Upper lobe of left lung (tissue), 6 donors: ENCODE measurements at regions not wholly inside any gene's neighbourhood (a gene's known extent, or its start where the extent isn't known, plus 50 kb on each side); places are given as distances from the start of the nearest gene placed in this dataset.

Experiments used
- ATAC-seq, 2 donors: fragments of 200-7000 bp; cut with Tn5 transposase; one replicate each; pipeline ENCODE4 v1.9.1; 2022; ENCODE audit warnings: mild to moderate bottlenecking in 2 of 2, moderate library complexity in 2 of 2; ENCODE audit not compliant: low FRiP score in 2 of 2
- DNase-seq, 2 donors: peaks; one replicate each; pipeline ENCODE4 v3.0.0-alpha.2; 2019 to 2020
- H3K27ac ChIP-seq, 4 donors: fragments of 200-600 bp; sonication (generic); one replicate each; pipeline ENCODE4 v1.5.1; 2016 to 2019
- H3K27me3 ChIP-seq, 4 donors: fragments of 200-600 bp; sonication (generic); one replicate each; pipeline ENCODE4 v1.5.1; 2017 to 2019
- H3K36me3 ChIP-seq, 4 donors: fragments of 200-600 bp; sonication (generic); one replicate each; pipeline ENCODE4 v1.5.1; 2016 to 2019
- H3K4me1 ChIP-seq, 4 donors: fragments of 200-600 bp; sonication (generic); one replicate each; pipeline ENCODE4 v1.5.1; 2018 to 2019
- H3K4me3 ChIP-seq, 4 donors: fragments of 200-600 bp; sonication (generic); one replicate each; pipeline ENCODE4 v1.5.1; 2017 to 2019; ENCODE audit warnings: mild to moderate bottlenecking in 2 of 4, moderate library complexity in 1 of 4
- H3K9me3 ChIP-seq, 4 donors: fragments of 200-600 bp; sonication (generic); one replicate each; pipeline ENCODE4 v1.5.1; 2018 to 2019
- EP300 ChIP-seq, 4 donors: sonication (generic); formaldehyde crosslinking; IDR thresholded peaks; one replicate each; pipeline ENCODE4 v1.5.1; 2017; ENCODE audit warnings: antibody characterized with exemption in 4 of 4, control low read depth in 2 of 4
- POLR2A ChIP-seq, 4 donors: fragments of 450-650 bp; IDR thresholded peaks; one replicate each; pipeline ENCODE4 v1.5.1; 2016 to 2017; ENCODE audit warnings: antibody characterized with exemption in 4 of 4, mild to moderate bottlenecking in 2 of 4
- POLR2AphosphoS5 ChIP-seq, 2 donors: sonication (generic); formaldehyde crosslinking; IDR thresholded peaks; one replicate each; pipeline ENCODE4 v1.5.1; 2017; ENCODE audit warnings: antibody characterized with exemption in 2 of 2
- WGBS, 2 donors: methylation state at CpG; one replicate each; pipeline ENCODE4 v1.1.5; 2017 to 2018; 5-methylcytosine and 5-hydroxymethylcytosine counted together
- TF ChIP-seq, protein P1 (sequence below), 6 experiments: fragments of 450-650 bp in 4 of 6; fragments of 200-600 bp in 2 of 6; sonication (generic) in 2 of 6; IDR thresholded peaks; one replicate each; pipeline ENCODE4 v1.5.1; 2016 to 2019; ENCODE audit warnings: antibody characterized with exemption in 6 of 6
- donor health status: DM: no; HTN: no; CAD: no; lungs with moderate emphysema.
- donor health status: DM: no; HTN: yes; CAD: no; lungs with severe emphysema.

DNA sequence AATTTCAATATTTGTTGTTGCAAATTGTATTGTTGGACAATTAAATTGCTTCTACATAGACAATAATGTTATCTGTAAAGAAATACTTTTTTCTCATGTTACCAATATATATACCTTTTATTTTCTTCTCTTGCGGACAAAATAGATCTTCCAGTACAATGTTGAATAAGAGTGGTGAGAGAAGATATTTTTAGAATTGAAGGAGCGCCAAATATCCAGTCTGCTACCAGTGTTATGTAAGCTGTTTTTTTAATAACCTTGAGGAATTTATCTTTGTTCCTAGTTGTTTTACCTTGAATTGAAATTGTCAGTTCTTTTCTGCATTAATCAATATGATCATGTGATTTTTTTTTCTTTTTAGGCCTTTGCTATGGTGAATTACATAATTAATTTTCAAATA, 1702.5 kb upstream of the RAG2 start:
- no peaks in the 10 kb centered on the region for H3K36me3 ChIP-seq
- no peak overlapping the region for H3K27ac ChIP-seq
- H3K9me3 ChIP-seq, result peaks cover 0 to 3% (median 0%) of the 10 kb centered on the region in 4 donors
- DNase-seq (no peak), ATAC-seq (no peak)
- TF ChIP-seq, protein P1, sequence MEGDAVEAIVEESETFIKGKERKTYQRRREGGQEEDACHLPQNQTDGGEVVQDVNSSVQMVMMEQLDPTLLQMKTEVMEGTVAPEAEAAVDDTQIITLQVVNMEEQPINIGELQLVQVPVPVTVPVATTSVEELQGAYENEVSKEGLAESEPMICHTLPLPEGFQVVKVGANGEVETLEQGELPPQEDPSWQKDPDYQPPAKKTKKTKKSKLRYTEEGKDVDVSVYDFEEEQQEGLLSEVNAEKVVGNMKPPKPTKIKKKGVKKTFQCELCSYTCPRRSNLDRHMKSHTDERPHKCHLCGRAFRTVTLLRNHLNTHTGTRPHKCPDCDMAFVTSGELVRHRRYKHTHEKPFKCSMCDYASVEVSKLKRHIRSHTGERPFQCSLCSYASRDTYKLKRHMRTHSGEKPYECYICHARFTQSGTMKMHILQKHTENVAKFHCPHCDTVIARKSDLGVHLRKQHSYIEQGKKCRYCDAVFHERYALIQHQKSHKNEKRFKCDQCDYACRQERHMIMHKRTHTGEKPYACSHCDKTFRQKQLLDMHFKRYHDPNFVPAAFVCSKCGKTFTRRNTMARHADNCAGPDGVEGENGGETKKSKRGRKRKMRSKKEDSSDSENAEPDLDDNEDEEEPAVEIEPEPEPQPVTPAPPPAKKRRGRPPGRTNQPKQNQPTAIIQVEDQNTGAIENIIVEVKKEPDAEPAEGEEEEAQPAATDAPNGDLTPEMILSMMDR (IDR thresholded peaks at IDR 0.05), result no peak
- TF ChIP-seq EP300 (IDR thresholded peaks at IDR 0.05) (no peak), POLR2A (IDR thresholded peaks at IDR 0.05) (no peak), POLR2AphosphoS5 (IDR thresholded peaks at IDR 0.05) (no peak)
- no peaks in the 10 kb centered on the region for H3K4me1 ChIP-seq
- WGBS, 2 donors, result 75 to 81% methylated on average over 2 of the region's 2 CpGs
- no peak overlapping the region for H3K4me3 ChIP-seq
- H3K27me3 ChIP-seq, result no peaks in the 10 kb centered on the region

DNA sequence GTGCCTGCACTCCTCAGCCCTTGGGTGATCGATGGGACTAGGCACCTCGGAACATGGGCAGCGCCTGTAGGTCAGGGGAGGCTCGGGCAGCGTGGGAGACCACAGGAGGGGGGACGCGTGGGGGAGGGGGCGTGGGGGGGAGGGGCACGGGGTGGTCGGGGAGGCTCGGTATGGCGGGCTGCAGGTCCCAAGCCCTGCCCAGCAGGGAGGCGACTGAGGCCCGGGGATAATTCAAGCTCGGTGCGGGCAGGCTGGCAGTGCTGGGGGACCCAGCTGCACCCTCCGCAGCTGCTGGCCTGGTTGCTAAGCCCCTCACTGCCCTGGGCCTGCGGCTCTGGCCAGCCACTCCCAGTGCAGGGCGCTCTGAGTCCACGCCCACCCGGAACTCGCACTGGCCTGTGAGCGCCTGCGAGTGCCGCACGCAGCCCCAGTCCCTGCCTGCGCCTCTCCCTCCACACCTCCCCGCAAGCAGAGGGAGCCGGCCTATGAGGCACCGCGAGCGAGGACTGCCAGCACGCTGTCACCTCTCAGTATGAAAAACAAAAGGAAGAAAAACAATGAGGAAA, 1698.3 kb upstream of the RAG2 start:
- TF ChIP-seq POLR2A (IDR thresholded peaks at IDR 0.05) (no peak), EP300 (IDR thresholded peaks at IDR 0.05) (no peak), POLR2AphosphoS5 (IDR thresholded peaks at IDR 0.05) (no peak)
- TF ChIP-seq, protein P1 (IDR thresholded peaks at IDR 0.05), result no peak
- no peaks in the 10 kb centered on the region for H3K36me3 ChIP-seq
- H3K4me3 ChIP-seq, result no peak overlapping the region
- no peak overlapping the region for H3K27ac ChIP-seq
- DNase-seq (peak in 1 of 2 donors; percentile 52), ATAC-seq (peak in 1 of 2 donors; percentile 57)
- no peaks in the 10 kb centered on the region for H3K27me3 ChIP-seq
- H3K9me3 ChIP-seq, result peaks cover 0 to 3% (median 0%) of the 10 kb centered on the region in 4 donors
- no peaks in the 10 kb centered on the region for H3K4me1 ChIP-seq
- 92 to 95% methylated on average over 23 to 28 of the region's 33 CpGs for WGBS, 2 donors

DNA sequence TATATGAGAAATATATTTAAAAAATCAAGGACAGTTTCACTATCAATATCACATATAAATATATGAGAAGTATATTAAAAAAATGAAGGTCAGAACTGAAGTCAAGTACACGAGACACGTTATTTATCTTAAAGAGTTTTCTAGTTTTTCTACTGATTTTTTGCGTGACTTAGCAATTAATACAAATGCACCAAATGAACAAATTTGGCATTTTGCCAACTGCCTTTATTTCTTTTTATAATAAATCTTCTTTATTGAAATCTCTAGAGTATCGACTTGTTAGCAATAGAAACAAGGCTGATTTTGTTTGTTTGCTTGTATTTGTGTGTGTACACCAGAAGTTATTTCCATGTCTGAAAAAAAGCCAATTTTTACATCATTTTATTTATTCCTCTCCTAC, 1684.7 kb upstream of the RAG2 start:
- DNase-seq (no peak), ATAC-seq (no peak)
- Histone ChIP-seq H3K27ac (no peak overlapping the region), H3K9me3 (peaks cover 0 to 6% (median 0%) of the 10 kb centered on the region in 4 donors), H3K4me3 (no peak overlapping the region), H3K27me3 (no peaks in the 10 kb centered on the region), H3K4me1 (no peaks in the 10 kb centered on the region), H3K36me3 (no peaks in the 10 kb centered on the region)
- TF ChIP-seq EP300 (IDR thresholded peaks at IDR 0.05) (no peak), POLR2A (IDR thresholded peaks at IDR 0.05) (no peak), POLR2AphosphoS5 (IDR thresholded peaks at IDR 0.05) (no peak)
- TF ChIP-seq, protein P1 (IDR thresholded peaks at IDR 0.05), result no peak
- 87 to 92% methylated on average over 4 of the region's 4 CpGs for WGBS, 2 donors

DNA sequence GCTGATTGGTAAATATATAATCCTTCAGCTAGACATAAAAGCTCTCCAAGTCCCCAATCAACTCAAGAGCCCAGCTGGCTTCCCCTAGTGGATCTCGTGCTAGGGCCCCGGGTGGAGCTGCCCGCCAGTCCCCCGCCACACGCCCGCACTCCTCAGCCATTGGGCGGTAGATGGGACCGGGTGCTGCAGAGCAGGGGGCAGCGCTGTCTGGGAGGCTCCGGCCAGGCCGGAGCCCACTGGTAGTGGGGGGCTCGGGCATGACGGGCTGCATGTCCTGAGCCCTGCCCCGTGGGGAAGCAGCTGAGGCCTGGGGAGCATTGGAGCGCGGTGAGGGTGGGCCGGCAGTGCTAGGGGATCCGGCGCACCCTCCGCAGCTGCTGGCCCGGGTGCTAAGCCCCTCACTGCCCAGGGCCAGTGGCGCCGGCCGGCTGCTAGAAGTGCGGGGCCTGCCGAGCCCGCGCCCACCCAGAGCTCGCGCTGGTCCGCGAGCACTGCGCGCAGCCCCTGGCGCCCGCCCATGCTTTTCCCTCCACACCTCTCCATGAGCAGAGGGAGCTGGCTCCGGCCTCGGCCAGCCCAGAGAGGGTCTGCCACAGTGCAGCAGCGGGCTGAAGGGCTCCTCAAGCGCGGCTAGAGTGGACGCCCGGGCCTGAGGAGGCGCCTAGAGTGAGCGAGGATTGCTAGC, 1680.6 kb upstream of the RAG2 start:
- Histone ChIP-seq H3K27ac (no peak overlapping the region), H3K9me3 (peaks cover 0 to 6% (median 0%) of the 10 kb centered on the region in 4 donors), H3K4me1 (no peaks in the 10 kb centered on the region), H3K4me3 (no peak overlapping the region), H3K27me3 (no peaks in the 10 kb centered on the region), H3K36me3 (no peaks in the 10 kb centered on the region)
- TF ChIP-seq POLR2AphosphoS5 (IDR thresholded peaks at IDR 0.05) (no peak), POLR2A (IDR thresholded peaks at IDR 0.05) (no peak), EP300 (IDR thresholded peaks at IDR 0.05) (no peak)
- TF ChIP-seq, protein P1 (IDR thresholded peaks at IDR 0.05), result no peak
- WGBS, 2 donors, result 95 to 98% methylated on average over 16 to 30 of the region's 45 CpGs
- DNase-seq (peak in 1 of 2 donors; percentile 82), ATAC-seq (peak in 1 of 2 donors; percentile 16)
